ENCODE measurements at regions not wholly inside any gene's neighbourhood (a gene's known extent, or its start where the extent isn't known, plus 50 kb on each side); places are given as distances from the start of the nearest gene placed in this dataset.

GRCh38 chr14:53850714-53851296 lies 105.8 kb downstream of the BMP4 start:
- H3K36me3 Mint-ChIP-seq (ENCODE audit: insufficient read depth in 1 of 3, low read depth in 3 of 3) = no peaks in the 10 kb centered on the region
- no peak overlapping the region for H3K56ac ChIP-seq (ENCODE audit: insufficient read length, low read depth, low read length)
- no peaks in the 10 kb centered on the region for H3K23me2 ChIP-seq (ENCODE audit: insufficient read length, low read depth, low read length, poor library complexity, severe bottlenecking)
- H3K4ac ChIP-seq (ENCODE audit: low read depth, low read length) = no peak overlapping the region
- no peak overlapping the region for H2BK5ac ChIP-seq (ENCODE audit: insufficient read length, low read length)
- no peak overlapping the region for H3K23ac ChIP-seq (ENCODE audit: insufficient read length, low read depth, low read length)
- no peak overlapping the region for H3K4me3 Mint-ChIP-seq
- no peak overlapping the region; a peak in 2 of 7 replicates for H3K27ac Mint-ChIP-seq
- no peak overlapping the region for H3K27ac ChIP-seq (ENCODE audit: insufficient read length, low read depth, low read length)
- no peak overlapping the region for H3K9ac ChIP-seq (ENCODE audit: extremely low read depth, insufficient read length, low read length)
- H3K4me1 ChIP-seq (ENCODE audit: insufficient read depth, low read length) = no peaks in the 10 kb centered on the region; the same call in 1 of the 2 replicates
- WGBS (ENCODE audit: extremely low coverage, insufficient read length, low lambda C conversion rate) = no CpG with 5 or more reads among the region's 4 CpGs
- H4K91ac ChIP-seq (ENCODE audit: insufficient read length, low read depth, low read length) = no peak overlapping the region
- no peak overlapping the region for H4K8ac ChIP-seq (replicated peaks; ENCODE audit: insufficient read length, low read depth, low read length)
- no peaks in the 10 kb centered on the region for H3K79me1 ChIP-seq (ENCODE audit: insufficient read depth, low read depth, low read length, poor library complexity, severe bottlenecking)
- H3K27me3 ChIP-seq (ENCODE audit: insufficient read depth, low read length) = no peaks in the 10 kb centered on the region
- no peak overlapping the region for H3K18ac ChIP-seq (ENCODE audit: insufficient read length, low read depth, low read length)
- H3K4me1 Mint-ChIP-seq = peaks cover 17 to 21% of the 10 kb centered on the region in 2 experiments
- DNase-seq = no peak
- H2BK120ac ChIP-seq (ENCODE audit: low read depth, low read length, poor library complexity, severe bottlenecking) = no peak overlapping the region
- no peak overlapping the region for H2BK12ac ChIP-seq (ENCODE audit: insufficient read length, low read depth, low read length)
- H3K14ac ChIP-seq (ENCODE audit: insufficient read depth, low read length) = no peak overlapping the region
- TF ChIP-seq, protein P1, sequence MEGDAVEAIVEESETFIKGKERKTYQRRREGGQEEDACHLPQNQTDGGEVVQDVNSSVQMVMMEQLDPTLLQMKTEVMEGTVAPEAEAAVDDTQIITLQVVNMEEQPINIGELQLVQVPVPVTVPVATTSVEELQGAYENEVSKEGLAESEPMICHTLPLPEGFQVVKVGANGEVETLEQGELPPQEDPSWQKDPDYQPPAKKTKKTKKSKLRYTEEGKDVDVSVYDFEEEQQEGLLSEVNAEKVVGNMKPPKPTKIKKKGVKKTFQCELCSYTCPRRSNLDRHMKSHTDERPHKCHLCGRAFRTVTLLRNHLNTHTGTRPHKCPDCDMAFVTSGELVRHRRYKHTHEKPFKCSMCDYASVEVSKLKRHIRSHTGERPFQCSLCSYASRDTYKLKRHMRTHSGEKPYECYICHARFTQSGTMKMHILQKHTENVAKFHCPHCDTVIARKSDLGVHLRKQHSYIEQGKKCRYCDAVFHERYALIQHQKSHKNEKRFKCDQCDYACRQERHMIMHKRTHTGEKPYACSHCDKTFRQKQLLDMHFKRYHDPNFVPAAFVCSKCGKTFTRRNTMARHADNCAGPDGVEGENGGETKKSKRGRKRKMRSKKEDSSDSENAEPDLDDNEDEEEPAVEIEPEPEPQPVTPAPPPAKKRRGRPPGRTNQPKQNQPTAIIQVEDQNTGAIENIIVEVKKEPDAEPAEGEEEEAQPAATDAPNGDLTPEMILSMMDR (conservative IDR thresholded peaks at IDR 0.05) = no peak
- no peak overlapping the region for H3T11ph ChIP-seq (ENCODE audit: low read length)
- H2AFZ ChIP-seq (ENCODE audit: low read length) = no peak overlapping the region
- H3K9me3 Mint-ChIP-seq = no peaks in the 10 kb centered on the region
- no peaks in the 10 kb centered on the region for H3K79me2 ChIP-seq (ENCODE audit: insufficient read depth, low read length)
- H2BK20ac ChIP-seq (ENCODE audit: low read depth, low read length, poor library complexity, severe bottlenecking) = no peak overlapping the region
- H3K9me3 ChIP-seq (ENCODE audit: control insufficient read depth, low read depth, low read length) = no peaks in the 10 kb centered on the region
- no peak overlapping the region for H3K4me2 ChIP-seq (ENCODE audit: insufficient read depth, insufficient read length, low read length)
- H2BK15ac ChIP-seq (ENCODE audit: low read depth, low read length) = no peak overlapping the region
- no peaks in the 10 kb centered on the region for H4K20me1 ChIP-seq (ENCODE audit: control insufficient read depth, insufficient read depth, insufficient read length)
- no peaks in the 10 kb centered on the region for H3K27me3 Mint-ChIP-seq (ENCODE audit: low read depth)
- H2AK5ac ChIP-seq (ENCODE audit: insufficient read length, low read length) = no peak overlapping the region
- H4K5ac ChIP-seq (ENCODE audit: insufficient read length, low read depth, low read length) = no peak overlapping the region
